HG03521 (cell line): ENCODE measurements at regions not wholly inside any gene's neighbourhood (a gene's known extent, or its start where the extent isn't known, plus 50 kb on each side); places are given as distances from the start of the nearest gene placed in this dataset.

ENCODE experiments used
- ATAC-seq: cut with Tn5 transposase; IDR thresholded peaks from one replicate; pipeline ENCODE4 v1.9.1; 2021; ENCODE audit warnings: mild to moderate bottlenecking, moderate library complexity; ENCODE audit not compliant: unreplicated experiment

- ATAC-seq: no peak
Observed at GRCh38 chrX:39808471-39808917, 289.3 kb downstream of the BCOR start.

DNA sequence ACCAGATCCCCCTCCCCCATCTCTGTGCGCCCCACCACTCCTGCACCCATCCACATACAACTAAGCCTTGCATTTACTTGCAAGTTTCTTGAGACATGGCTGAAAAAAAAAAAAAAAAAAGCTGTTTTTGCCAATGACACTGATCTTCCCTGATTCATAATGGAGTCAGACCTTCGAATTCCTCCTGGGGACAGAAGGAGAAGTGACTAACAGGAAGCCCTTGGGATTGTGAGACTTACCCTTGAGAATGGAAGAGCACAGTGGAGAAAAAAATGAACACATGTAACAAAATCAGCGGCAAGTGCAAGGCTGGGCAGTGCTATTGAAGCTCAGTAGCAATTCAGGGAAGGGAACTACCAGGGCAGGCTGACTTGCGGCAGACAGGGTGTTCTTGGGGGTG lies 288.4 kb downstream of the BCOR start:
- no peak for ATAC-seq

DNA sequence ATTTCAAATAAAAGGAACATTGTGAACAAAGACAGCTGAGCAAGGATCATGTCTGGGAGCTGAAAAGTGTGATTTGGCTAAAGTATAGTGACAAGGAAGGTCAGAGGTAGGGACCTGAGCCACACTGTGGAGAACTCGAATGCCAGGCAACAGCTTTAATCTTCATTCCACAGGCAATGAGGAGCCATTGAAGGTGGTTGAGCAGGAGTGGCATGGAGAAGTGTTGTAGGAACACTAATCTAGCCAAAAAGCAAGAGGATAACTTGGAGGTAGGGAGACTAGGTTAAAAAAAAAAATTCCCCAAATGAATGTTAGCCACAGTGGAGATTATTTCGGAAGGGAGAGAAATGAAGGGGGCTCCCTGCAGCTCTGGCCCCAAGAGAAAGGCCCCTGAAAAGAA lies 286.9 kb downstream of the BCOR start:
- ATAC-seq: no peak

DNA sequence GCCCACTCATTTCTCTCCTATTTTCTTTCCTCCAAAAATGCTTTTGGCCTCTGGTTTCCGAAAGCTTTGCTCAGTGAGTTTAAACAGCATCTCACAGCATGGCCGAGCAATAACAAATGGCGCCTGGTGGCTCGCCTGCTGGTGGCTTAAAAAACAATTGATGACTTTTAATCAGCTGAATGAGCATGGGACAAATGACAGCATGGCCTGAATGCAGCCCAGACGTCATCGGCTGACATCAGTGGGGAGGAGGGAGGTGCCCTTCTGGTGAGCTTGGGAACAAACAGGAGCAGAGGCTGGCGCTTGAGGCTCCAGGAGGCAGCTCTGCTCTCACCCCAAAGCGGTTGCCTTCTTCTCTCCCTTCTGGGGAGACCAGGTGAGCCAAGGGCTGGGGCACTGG lies 286.4 kb downstream of the BCOR start:
- ATAC-seq: no peak

DNA sequence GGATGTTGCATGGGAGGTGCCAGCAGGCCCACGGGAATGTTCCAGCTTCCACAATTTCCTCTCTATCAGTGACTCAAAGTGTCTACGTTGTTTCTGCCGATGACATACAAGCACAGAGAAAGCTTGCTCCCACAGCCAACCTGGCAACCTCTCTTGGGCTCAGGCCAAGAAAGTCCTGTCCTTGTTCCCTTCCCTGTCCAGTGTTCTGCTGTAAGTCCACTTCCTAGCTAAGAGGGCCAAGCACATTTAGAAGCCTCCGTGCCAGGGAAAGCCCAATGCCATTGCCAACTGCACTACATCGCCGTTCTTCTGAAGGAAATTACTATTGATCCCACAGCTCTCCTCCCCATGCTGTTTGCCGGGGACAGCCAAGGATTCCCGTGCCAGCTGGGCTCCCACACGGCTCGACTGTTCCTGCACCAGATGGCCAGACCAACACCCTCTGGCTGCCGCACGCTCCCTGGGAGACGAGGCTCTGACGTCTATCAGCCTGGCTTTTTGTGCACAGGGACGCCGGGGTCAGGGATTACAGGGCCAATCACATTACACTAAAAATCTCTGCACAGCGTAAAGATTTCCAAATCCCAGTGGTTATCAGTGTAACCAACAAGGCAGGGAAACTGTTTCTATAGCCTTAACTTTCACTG lies 284.0 kb downstream of the BCOR start:
- no peak for ATAC-seq

DNA sequence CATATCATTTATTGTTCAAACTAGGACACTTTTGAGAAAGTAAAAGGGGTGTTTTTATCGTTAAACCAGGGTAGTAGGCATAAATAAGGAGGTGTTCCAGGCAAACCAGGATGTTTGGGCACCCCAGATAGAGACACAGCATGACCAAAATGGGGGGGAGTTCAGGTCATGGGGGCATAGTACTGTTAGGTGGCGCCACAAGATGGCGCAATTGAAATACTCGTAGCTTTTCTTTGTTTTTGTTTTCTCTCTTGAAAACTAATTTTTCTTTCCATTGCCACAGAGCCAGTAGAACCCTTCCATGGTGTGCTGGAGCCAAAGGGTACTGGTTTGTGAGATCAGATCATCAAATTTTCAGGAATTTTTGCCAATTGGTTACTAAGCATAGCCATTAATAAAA lies 283.4 kb downstream of the BCOR start:
- no peak for ATAC-seq

DNA sequence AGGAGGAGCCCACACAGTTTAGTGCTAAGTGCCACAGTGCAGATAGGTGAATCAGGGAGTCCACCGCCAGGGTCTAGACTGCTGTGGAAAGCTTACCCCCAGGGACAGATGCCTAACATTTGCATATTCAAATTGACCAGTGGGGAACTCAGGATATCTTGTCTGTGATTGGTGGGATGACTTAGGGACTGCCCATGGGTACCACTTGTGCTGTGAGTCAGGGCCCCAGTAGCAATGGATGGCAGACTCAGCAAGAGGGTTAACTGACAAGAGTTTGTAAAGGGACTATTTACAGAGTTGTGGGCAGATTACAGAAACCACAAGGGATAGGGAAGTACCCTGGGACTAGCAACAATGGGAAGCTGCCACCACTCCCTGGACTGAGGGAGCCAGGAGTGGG lies 282.1 kb downstream of the BCOR start:
- no peak for ATAC-seq

DNA sequence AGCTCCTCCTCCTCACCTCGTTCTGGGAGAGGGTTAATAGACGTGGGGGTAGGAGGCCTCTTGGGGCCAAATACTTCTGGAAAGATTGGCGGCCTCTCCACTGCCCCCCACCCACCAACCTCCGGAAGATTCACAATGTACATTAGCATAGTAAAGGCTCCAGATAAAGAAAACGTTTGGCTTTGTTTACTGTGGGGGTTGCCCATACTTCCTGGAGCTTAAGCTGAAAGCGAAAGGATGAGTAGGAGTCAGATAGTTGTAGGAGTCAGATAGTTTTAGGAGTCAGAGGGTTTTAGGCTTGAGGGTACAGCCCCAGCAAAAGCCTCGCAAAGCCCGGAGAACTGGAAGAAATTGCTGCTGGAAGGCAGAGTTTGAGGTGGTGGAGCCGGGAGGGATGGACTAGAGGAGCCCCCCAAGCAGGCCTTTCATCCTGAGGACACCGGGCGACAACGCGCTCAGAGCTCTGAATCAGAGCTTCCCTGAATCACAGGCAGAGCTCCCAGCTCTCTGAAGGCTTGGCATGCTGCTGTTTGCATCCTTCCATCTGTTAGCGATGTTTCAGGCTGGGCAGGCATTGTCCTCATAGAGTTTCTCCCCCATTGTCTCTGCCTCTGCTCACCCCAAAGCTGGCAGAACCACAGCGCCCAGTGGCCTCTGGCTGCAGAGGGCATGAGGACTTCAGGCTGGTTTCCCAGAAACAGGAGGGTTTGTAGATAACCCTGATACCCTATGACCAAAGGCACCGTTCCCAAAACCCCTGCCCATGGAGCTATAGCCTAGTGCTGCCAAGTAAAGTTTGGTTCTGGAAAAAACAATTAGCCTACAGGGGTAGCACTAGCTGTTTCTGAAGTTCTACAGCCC lies 280.7 kb downstream of the BCOR start:
- no peak for ATAC-seq

GRCh38 chrX:39817754-39818470 lies 279.8 kb downstream of the BCOR start:
- ATAC-seq: no peak

DNA sequence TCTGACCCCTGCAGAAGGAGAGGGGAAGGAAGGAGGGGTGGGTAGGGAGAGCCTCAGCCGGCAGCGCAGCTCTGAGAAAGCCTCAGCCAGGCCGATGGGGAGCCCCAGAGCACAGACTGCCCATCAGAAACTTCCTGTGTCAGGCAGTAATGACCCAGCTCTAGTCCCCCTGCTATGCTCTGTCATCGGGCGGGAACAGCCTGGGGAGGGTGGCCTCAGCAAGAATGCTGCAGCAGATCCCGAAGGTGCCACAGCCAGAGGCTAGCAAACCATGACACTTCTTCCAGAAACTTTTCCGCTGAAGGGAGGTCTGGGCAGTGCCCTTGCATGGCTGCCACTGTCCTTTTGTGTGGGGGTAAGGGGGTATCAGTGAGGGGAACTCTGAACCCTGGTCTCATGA lies 279.0 kb downstream of the BCOR start:
- no peak for ATAC-seq

- ATAC-seq: no peak
Observed at GRCh38 chrX:39819921-39820849, 277.6 kb downstream of the BCOR start.

DNA sequence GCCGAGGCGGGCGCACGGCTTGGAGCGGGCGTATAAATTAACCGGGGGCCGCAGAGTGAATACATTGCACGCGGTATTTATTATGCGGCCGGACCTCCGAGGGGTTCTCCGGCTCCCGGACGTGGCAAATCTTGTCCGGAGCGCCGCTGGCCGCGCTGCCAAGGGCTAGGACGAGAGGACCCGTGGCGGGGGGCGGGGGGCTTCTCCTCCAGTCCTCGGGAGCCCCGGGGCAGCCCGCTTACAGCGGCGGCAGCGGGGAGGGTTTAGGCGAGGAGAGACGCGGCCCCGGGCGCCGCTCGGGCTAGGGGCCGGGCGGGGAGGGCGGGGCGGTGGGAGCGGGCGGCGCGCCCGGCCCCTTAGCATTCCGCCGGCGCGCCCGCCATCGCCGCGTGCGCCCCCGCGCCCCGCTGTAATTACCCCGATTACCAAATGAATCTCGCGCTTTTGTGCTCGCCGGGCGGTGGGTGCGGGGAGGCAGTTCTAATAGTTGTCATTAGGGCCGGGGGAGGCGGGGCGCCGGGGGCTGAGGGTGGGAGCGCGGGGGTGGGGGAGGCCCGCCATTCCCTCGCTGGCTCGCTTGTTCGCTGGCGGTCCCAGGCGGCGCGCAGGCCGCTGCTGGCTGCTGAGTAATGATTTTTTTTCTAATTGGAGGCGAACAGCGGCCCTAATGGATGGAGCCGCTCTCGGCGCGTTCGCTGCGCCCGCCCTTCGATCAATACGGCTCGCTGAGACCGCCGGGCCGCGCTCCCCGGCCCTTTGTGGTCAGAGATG lies 276.6 kb downstream of the BCOR start:
- ATAC-seq: no peak

GRCh38 chrX:39821709-39822095 lies 276.1 kb downstream of the BCOR start:
- no peak for ATAC-seq

- ATAC-seq: no peak
Observed at GRCh38 chrX:39822133-39822748, 275.5 kb downstream of the BCOR start.

- no peak for ATAC-seq
Observed at GRCh38 chrX:39823424-39823823, 274.3 kb downstream of the BCOR start.

DNA sequence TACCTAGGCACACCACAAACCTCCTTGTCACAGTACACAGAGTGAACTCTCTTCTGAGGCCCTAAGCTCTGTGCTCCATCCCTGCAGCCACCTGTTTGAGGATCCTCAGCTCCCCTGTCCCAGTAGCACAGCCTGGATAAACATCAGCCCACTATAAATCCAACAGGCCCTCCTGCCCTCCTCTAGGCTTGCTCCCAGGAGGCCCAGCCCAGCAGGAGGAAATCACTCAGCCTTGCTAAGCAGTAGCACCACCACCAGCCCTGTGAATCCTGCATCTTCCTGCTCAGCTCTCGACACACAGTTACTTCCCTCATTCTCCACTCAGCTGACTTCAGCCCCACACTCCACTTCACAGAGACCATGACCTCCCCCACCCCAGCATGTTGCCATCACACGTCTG lies 273.9 kb downstream of the BCOR start:
- ATAC-seq: no peak

GRCh38 chrX:39826813-39827543 lies 270.8 kb downstream of the BCOR start:
- ATAC-seq: no peak

GRCh38 chrX:39827951-39828350 lies 269.8 kb downstream of the BCOR start:
- no peak for ATAC-seq

DNA sequence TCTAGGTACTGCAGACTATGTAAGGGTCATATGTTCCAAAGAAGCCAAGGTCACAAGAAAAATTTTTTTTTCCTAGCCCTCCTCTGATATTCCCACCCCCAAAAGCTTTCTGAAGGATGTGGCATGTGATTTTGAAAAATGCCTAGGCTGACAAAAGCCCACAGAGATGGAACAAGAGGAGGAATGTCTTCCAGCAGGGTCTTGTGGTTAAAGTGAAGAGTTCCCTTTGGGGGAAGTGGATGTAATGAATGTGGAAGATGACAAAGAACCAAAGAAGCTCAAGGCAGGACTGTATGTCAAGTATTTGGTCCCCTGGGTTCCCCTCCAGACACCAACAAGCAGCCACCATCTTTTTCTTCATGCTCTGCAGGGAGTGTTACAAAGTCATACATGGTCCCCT lies 268.8 kb downstream of the BCOR start:
- no peak for ATAC-seq
